ENCODE measurements at regions not wholly inside any gene's neighbourhood (a gene's known extent, or its start where the extent isn't known, plus 50 kb on each side); places are given as distances from the start of the nearest gene placed in this dataset.
"Not testable (repeated sequence)": the region's sequence is repeated elsewhere in the genome, so short reads cannot be mapped to it uniquely, and the experiment has no call there.

GRCh38 chr5:154677921-154678320 is 77.3 kb upstream of the LARP1 start:
- no peak overlapping the region for H3K27ac ChIP-seq (ENCODE audit: low read length)
- no peaks in the 10 kb centered on the region for H3K27me3 ChIP-seq (ENCODE audit: control insufficient read depth, insufficient read depth, low read length)
- no peaks in the 10 kb centered on the region for H3K9me3 ChIP-seq (ENCODE audit: control insufficient read depth, low read depth, low read length)
- no peak overlapping the region for H3K4me3 ChIP-seq (ENCODE audit: low read length)
- no peaks in the 10 kb centered on the region for H3K36me3 ChIP-seq (ENCODE audit: control insufficient read depth, low read depth, low read length)
- H3K9ac ChIP-seq (ENCODE audit: low read length), result no peak overlapping the region
- no peaks in the 10 kb centered on the region for H3K4me1 ChIP-seq (ENCODE audit: control insufficient read depth, low read depth, low read length)

- Histone ChIP-seq H3K4me1 (ENCODE audit: control insufficient read depth, low read depth, low read length) (no peaks in the 10 kb centered on the region), H3K36me3 (ENCODE audit: control insufficient read depth, low read depth, low read length) (no peaks in the 10 kb centered on the region), H3K9ac (ENCODE audit: low read length) (no peak overlapping the region), H3K27ac (ENCODE audit: low read length) (no peak overlapping the region), H3K27me3 (ENCODE audit: control insufficient read depth, insufficient read depth, low read length) (no peaks in the 10 kb centered on the region), H3K9me3 (ENCODE audit: control insufficient read depth, low read depth, low read length) (no peaks in the 10 kb centered on the region), H3K4me3 (ENCODE audit: low read length) (no peak overlapping the region)
Observed at GRCh38 chr5:154676508-154676907, 78.7 kb upstream of the LARP1 start.

GRCh38 chr5:154674029-154674428 is 81.1 kb upstream of the LARP1 start:
- Histone ChIP-seq H3K9me3 (ENCODE audit: control insufficient read depth, low read depth, low read length) (no peaks in the 10 kb centered on the region), H3K27me3 (ENCODE audit: control insufficient read depth, insufficient read depth, low read length) (no peaks in the 10 kb centered on the region), H3K27ac (ENCODE audit: low read length) (no peak overlapping the region), H3K36me3 (ENCODE audit: control insufficient read depth, low read depth, low read length) (no peaks in the 10 kb centered on the region), H3K4me3 (ENCODE audit: low read length) (no peak overlapping the region), H3K9ac (ENCODE audit: low read length) (no peak overlapping the region), H3K4me1 (ENCODE audit: control insufficient read depth, low read depth, low read length) (no peaks in the 10 kb centered on the region)

DNA sequence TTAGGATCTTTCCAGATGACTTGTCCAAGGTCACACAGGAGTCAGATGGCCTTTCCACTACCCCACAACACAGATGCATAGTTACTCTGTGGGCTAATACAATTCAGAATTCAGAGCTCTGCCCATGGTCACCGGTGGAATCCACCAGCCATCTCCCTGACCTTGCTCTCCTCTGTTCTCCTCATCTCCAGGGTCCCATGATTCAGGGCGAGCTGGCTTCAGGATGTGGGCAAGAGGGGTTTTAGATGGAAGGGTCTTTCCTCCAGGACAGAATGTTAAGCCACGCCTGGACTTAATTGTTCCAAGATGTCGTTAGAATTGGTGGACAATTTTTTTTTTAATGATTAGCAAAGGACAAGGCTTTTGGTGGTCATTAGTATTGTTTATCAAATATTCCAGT is 81.7 kb upstream of the LARP1 start:
- Histone ChIP-seq H3K36me3 (ENCODE audit: control insufficient read depth, low read depth, low read length) (no peaks in the 10 kb centered on the region), H3K9ac (ENCODE audit: low read length) (no peak overlapping the region), H3K4me3 (ENCODE audit: low read length) (no peak overlapping the region), H3K27me3 (ENCODE audit: control insufficient read depth, insufficient read depth, low read length) (no peaks in the 10 kb centered on the region), H3K9me3 (ENCODE audit: control insufficient read depth, low read depth, low read length) (no peaks in the 10 kb centered on the region), H3K4me1 (ENCODE audit: control insufficient read depth, low read depth, low read length) (no peaks in the 10 kb centered on the region), H3K27ac (ENCODE audit: low read length) (no peak overlapping the region)

GRCh38 chr5:154669913-154670312 is 85.3 kb upstream of the LARP1 start:
- not testable (repeated sequence) for H3K9ac ChIP-seq (ENCODE audit: low read length); H3K4me1 ChIP-seq (ENCODE audit: control insufficient read depth, low read depth, low read length); H3K9me3 ChIP-seq (ENCODE audit: control insufficient read depth, low read depth, low read length); H3K4me3 ChIP-seq (ENCODE audit: low read length); H3K27ac ChIP-seq (ENCODE audit: low read length); H3K27me3 ChIP-seq (ENCODE audit: control insufficient read depth, insufficient read depth, low read length); H3K36me3 ChIP-seq (ENCODE audit: control insufficient read depth, low read depth, low read length)

DNA sequence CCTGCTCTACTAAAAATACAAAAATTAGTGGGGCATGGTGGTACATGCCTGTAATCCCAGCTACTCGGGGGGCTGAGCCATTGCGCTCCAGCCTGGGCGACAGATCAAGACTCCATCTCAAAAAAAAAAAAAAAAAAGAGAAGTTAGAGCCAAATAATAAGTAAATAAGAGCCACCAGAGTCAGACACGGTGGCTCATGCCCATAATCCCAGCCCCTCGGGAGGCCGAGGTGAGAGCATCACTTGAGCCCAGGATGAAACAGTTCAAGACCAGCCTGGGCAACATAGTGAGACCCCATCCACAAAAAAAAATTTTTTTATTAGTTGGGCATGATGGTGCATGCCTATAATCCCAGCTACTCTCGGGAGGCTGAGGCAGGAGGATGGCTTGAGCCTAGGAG is 85.8 kb upstream of the LARP1 start:
- Histone ChIP-seq H3K36me3 (ENCODE audit: control insufficient read depth, low read depth, low read length) (no peaks in the 10 kb centered on the region), H3K4me3 (ENCODE audit: low read length) (no peak overlapping the region), H3K9me3 (ENCODE audit: control insufficient read depth, low read depth, low read length) (peaks cover 8% of the 10 kb centered on the region), H3K27ac (ENCODE audit: low read length) (no peak overlapping the region), H3K9ac (ENCODE audit: low read length) (no peak overlapping the region), H3K27me3 (ENCODE audit: control insufficient read depth, insufficient read depth, low read length) (no peaks in the 10 kb centered on the region), H3K4me1 (ENCODE audit: control insufficient read depth, low read depth, low read length) (no peaks in the 10 kb centered on the region)

DNA sequence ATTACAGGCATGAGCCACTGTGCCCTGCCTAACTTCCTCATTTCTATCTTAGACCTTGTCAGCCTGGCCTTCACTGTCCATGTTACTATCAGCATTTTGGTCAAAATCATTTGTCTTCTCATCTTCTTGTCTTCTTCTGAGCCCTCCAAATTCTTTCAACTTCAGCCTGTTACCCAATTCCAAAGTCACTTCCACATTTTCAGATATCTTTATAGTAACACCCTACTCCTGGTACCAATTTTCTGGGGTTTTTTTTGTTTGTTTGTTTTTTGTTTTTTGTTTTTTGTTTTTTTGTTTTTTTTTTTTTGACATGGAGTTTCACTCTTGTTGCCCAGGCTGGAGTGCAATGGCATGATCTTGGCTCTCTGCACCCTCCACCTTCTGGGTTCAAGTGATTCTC is 90.3 kb upstream of the LARP1 start:
- Histone ChIP-seq H3K36me3 (ENCODE audit: control insufficient read depth, low read depth, low read length) (no peaks in the 10 kb centered on the region), H3K27me3 (ENCODE audit: control insufficient read depth, insufficient read depth, low read length) (no peaks in the 10 kb centered on the region), H3K4me1 (ENCODE audit: control insufficient read depth, low read depth, low read length) (no peaks in the 10 kb centered on the region), H3K9ac (ENCODE audit: low read length) (no peak overlapping the region), H3K27ac (ENCODE audit: low read length) (no peak overlapping the region), H3K4me3 (ENCODE audit: low read length) (no peak overlapping the region), H3K9me3 (ENCODE audit: control insufficient read depth, low read depth, low read length) (peaks cover 8% of the 10 kb centered on the region)

DNA sequence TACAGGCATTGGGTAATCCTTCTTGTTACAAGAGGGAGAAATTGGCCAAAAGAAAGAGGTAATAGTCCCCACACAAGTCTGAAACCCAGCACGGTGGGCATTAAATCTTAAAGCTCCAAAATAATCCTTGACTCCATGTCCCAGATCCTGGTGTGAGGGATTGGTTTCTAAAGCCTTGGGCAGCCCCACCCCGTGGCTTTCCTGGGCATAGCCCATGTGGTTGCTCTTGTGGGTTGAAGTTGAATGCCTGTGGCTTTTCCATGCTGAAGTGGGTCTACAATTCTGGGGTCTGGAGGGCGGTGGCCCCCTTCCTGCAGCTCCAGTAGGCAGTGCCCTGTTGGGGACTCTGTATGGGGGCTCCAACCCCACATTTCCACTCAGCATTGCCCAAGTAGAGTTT is 91.8 kb upstream of the LARP1 start:
- Histone ChIP-seq H3K27ac (ENCODE audit: low read length) (no peak overlapping the region), H3K9ac (ENCODE audit: low read length) (no peak overlapping the region), H3K4me1 (ENCODE audit: control insufficient read depth, low read depth, low read length) (no peaks in the 10 kb centered on the region), H3K36me3 (ENCODE audit: control insufficient read depth, low read depth, low read length) (no peaks in the 10 kb centered on the region), H3K4me3 (ENCODE audit: low read length) (no peak overlapping the region), H3K27me3 (ENCODE audit: control insufficient read depth, insufficient read depth, low read length) (no peaks in the 10 kb centered on the region), H3K9me3 (ENCODE audit: control insufficient read depth, low read depth, low read length) (peaks cover 8% of the 10 kb centered on the region)

DNA sequence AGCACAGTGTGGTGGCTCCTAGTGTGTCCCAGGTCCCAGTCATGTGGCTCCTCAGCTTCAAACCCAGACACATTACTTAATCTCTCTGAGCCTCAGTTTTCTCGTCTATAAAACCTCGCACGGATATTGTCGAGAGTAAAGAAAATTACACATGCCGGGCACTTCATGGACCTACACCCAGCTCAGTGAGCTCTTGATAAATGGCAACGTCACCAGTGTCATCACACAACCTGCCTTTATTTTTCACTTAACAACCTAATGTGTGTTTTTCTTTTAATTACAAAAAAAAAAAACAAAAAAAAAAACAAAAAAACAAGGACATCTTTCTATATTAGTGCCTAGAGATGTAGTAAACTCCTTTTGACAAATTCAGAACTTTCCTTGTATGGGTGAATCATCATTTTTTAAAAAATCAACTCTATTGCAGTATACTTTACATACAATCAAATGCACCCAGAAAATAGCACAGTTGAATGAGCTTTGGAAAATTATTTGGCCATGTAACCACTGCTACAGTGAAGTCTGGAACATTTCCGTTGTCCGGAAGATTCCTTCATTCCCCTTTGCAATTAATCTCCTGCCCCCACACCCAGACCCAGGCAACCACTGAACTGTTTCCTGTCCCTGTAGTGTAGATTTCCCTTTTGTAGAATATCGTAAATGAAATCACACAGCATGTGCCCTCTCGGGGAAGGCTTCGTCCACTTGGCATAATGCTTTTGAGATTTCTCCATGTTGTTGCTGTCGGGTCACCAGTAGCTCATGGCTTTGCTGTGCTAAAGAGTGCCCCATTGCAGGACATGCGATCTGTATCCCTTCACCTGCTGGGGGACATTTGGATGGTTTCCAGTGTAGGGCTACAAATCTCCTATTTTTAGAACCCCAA is 100.4 kb upstream of the LARP1 start:
- H3K27me3 ChIP-seq (ENCODE audit: control insufficient read depth, insufficient read depth, low read length), result no peaks in the 10 kb centered on the region
- H3K27ac ChIP-seq (ENCODE audit: low read length), result no peak overlapping the region
- no peaks in the 10 kb centered on the region for H3K9me3 ChIP-seq (ENCODE audit: control insufficient read depth, low read depth, low read length)
- no peaks in the 10 kb centered on the region for H3K36me3 ChIP-seq (ENCODE audit: control insufficient read depth, low read depth, low read length)
- H3K4me1 ChIP-seq (ENCODE audit: control insufficient read depth, low read depth, low read length), result no peaks in the 10 kb centered on the region
- no peak overlapping the region for H3K9ac ChIP-seq (ENCODE audit: low read length)
- H3K4me3 ChIP-seq (ENCODE audit: low read length), result no peak overlapping the region

GRCh38 chr5:154653764-154654485 is 101.3 kb upstream of the LARP1 start:
- Histone ChIP-seq H3K36me3 (ENCODE audit: control insufficient read depth, low read depth, low read length) (no peaks in the 10 kb centered on the region), H3K9me3 (ENCODE audit: control insufficient read depth, low read depth, low read length) (no peaks in the 10 kb centered on the region), H3K4me1 (ENCODE audit: control insufficient read depth, low read depth, low read length) (no peaks in the 10 kb centered on the region), H3K27me3 (ENCODE audit: control insufficient read depth, insufficient read depth, low read length) (no peaks in the 10 kb centered on the region), H3K9ac (ENCODE audit: low read length) (no peak overlapping the region), H3K4me3 (ENCODE audit: low read length) (no peak overlapping the region), H3K27ac (ENCODE audit: low read length) (no peak overlapping the region)

GRCh38 chr5:154653418-154653763 is 101.8 kb upstream of the LARP1 start:
- no peaks in the 10 kb centered on the region for H3K27me3 ChIP-seq (ENCODE audit: control insufficient read depth, insufficient read depth, low read length)
- H3K4me1 ChIP-seq (ENCODE audit: control insufficient read depth, low read depth, low read length), result no peaks in the 10 kb centered on the region
- H3K9ac ChIP-seq (ENCODE audit: low read length), result no peak overlapping the region
- H3K36me3 ChIP-seq (ENCODE audit: control insufficient read depth, low read depth, low read length), result no peaks in the 10 kb centered on the region
- H3K27ac ChIP-seq (ENCODE audit: low read length), result no peak overlapping the region
- no peak overlapping the region for H3K4me3 ChIP-seq (ENCODE audit: low read length)
- H3K9me3 ChIP-seq (ENCODE audit: control insufficient read depth, low read depth, low read length), result no peaks in the 10 kb centered on the region
